ENCODE measurements at regions not wholly inside any gene's neighbourhood (a gene's known extent, or its start where the extent isn't known, plus 50 kb on each side); places are given as distances from the start of the nearest gene placed in this dataset.

- Mint-ChIP-seq H3K4me1 (ENCODE audit: unreplicated experiment) (no peaks in the 10 kb centered on the region), H3K36me3 (ENCODE audit: low read depth, unreplicated experiment) (no peaks in the 10 kb centered on the region), H3K27me3 (ENCODE audit: unreplicated experiment) (peaks cover 2% of the 10 kb centered on the region), H3K9me3 (ENCODE audit: unreplicated experiment) (no peaks in the 10 kb centered on the region), H3K27ac (ENCODE audit: unreplicated experiment) (no peak overlapping the region), H3K4me3 (ENCODE audit: unreplicated experiment) (no peak overlapping the region)
- DNase-seq (ENCODE audit: low spot score), result no peak
- TF ChIP-seq, protein P1, sequence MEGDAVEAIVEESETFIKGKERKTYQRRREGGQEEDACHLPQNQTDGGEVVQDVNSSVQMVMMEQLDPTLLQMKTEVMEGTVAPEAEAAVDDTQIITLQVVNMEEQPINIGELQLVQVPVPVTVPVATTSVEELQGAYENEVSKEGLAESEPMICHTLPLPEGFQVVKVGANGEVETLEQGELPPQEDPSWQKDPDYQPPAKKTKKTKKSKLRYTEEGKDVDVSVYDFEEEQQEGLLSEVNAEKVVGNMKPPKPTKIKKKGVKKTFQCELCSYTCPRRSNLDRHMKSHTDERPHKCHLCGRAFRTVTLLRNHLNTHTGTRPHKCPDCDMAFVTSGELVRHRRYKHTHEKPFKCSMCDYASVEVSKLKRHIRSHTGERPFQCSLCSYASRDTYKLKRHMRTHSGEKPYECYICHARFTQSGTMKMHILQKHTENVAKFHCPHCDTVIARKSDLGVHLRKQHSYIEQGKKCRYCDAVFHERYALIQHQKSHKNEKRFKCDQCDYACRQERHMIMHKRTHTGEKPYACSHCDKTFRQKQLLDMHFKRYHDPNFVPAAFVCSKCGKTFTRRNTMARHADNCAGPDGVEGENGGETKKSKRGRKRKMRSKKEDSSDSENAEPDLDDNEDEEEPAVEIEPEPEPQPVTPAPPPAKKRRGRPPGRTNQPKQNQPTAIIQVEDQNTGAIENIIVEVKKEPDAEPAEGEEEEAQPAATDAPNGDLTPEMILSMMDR (IDR thresholded peaks at IDR 0.05; ENCODE audit: unreplicated experiment), result no peak
Measured at GRCh38 chr6:147136057-147136456, 68.2 kb upstream of the STXBP5 start.

DNA sequence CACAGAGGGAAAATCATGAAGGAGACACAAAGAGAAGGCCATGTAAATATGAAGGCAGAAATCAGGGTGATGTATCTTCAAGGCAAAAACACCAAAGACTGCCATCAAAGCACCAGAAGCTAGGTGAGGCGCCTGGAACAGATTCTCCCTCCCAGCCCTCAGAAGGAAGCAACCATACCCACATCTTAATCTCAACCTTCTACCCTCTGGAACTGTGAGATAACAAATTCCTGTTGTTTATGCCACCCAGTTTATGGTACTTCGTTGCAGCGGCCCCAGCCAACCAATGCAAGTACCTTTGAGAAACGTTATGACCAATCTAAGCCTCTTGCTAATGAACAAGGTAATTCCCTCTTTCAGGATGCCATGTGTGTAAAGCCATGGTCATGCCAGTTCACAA, 66.2 kb upstream of the STXBP5 start:
- Mint-ChIP-seq H3K4me3 (ENCODE audit: unreplicated experiment) (no peak overlapping the region), H3K36me3 (ENCODE audit: low read depth, unreplicated experiment) (no peaks in the 10 kb centered on the region), H3K9me3 (ENCODE audit: unreplicated experiment) (no peaks in the 10 kb centered on the region), H3K27ac (ENCODE audit: unreplicated experiment) (no peak overlapping the region), H3K4me1 (ENCODE audit: unreplicated experiment) (no peaks in the 10 kb centered on the region), H3K27me3 (ENCODE audit: unreplicated experiment) (peaks cover 2% of the 10 kb centered on the region)
- no peak for DNase-seq (ENCODE audit: low spot score)
- TF ChIP-seq, protein P1 (IDR thresholded peaks at IDR 0.05; ENCODE audit: unreplicated experiment), result no peak

DNA sequence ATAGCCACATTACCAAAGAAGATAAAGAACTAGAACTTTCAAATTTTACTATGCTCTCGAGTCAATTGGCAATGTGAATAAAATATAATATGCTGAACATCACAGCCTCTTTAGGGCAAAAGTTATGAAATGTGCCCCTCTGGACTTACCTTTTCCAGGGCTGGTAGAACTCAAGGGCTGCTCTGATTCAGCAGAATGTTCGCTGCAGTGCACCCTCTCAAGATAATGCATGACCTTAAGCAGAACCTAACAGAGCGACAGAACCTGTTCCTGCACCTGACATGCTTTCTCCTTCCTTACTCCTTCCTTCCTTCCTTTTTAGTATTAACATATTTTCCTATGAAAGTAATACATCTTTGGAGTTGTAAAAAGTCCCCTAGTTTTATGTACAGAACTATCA, 65.4 kb upstream of the STXBP5 start:
- Mint-ChIP-seq H3K27me3 (ENCODE audit: unreplicated experiment) (peaks cover 2% of the 10 kb centered on the region), H3K9me3 (ENCODE audit: unreplicated experiment) (no peaks in the 10 kb centered on the region), H3K27ac (ENCODE audit: unreplicated experiment) (no peak overlapping the region), H3K36me3 (ENCODE audit: low read depth, unreplicated experiment) (no peaks in the 10 kb centered on the region), H3K4me3 (ENCODE audit: unreplicated experiment) (no peak overlapping the region), H3K4me1 (ENCODE audit: unreplicated experiment) (no peaks in the 10 kb centered on the region)
- no peak for DNase-seq (ENCODE audit: low spot score)
- TF ChIP-seq, protein P1 (IDR thresholded peaks at IDR 0.05; ENCODE audit: unreplicated experiment), result no peak

DNA sequence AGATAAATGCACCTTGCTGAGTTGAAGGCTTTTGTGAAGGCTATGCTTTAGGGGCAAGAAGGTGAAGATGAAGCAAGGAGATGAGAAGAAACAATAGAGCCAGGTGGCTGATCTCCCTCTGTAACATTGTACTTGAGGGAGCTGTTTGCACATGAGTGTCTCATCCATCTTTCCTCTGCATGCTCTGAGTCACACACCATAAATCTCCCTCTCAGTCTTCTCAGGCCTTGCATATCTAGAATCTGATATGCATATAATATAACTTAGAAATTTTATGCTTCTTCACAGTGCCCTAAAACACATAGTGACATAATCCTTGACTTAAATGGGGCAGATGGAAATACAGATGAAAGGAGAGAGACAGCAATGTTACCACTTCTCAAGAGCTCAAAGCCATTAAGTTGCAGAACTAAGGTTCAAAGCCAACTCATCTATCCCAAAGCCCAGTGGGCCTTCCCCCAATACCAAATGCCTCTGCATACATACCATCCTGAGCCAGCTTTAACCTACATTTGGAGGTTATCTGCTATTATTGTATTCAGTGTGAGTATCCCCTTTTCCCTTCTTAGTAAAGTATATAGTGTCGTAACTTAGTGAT, 62.4 kb upstream of the STXBP5 start:
- Mint-ChIP-seq H3K27me3 (ENCODE audit: unreplicated experiment) (no peaks in the 10 kb centered on the region), H3K4me1 (ENCODE audit: unreplicated experiment) (no peaks in the 10 kb centered on the region), H3K9me3 (ENCODE audit: unreplicated experiment) (no peaks in the 10 kb centered on the region), H3K36me3 (ENCODE audit: low read depth, unreplicated experiment) (no peaks in the 10 kb centered on the region), H3K27ac (ENCODE audit: unreplicated experiment) (no peak overlapping the region), H3K4me3 (ENCODE audit: unreplicated experiment) (no peak overlapping the region)
- TF ChIP-seq, protein P1 (IDR thresholded peaks at IDR 0.05; ENCODE audit: unreplicated experiment), result no peak
- DNase-seq (ENCODE audit: low spot score), result no peak

- Mint-ChIP-seq H3K4me3 (ENCODE audit: unreplicated experiment) (no peak overlapping the region), H3K27me3 (ENCODE audit: unreplicated experiment) (no peaks in the 10 kb centered on the region), H3K36me3 (ENCODE audit: low read depth, unreplicated experiment) (no peaks in the 10 kb centered on the region), H3K27ac (ENCODE audit: unreplicated experiment) (no peak overlapping the region), H3K4me1 (ENCODE audit: unreplicated experiment) (no peaks in the 10 kb centered on the region), H3K9me3 (ENCODE audit: unreplicated experiment) (no peaks in the 10 kb centered on the region)
- TF ChIP-seq, protein P1 (IDR thresholded peaks at IDR 0.05; ENCODE audit: unreplicated experiment), result no peak
- no peak for DNase-seq (ENCODE audit: low spot score)
Measured at GRCh38 chr6:147142684-147143245, 61.5 kb upstream of the STXBP5 start.
